CD14-positive monocyte (primary cell): ENCODE measurements at regions not wholly inside any gene's neighbourhood (a gene's known extent, or its start where the extent isn't known, plus 50 kb on each side); places are given as distances from the start of the nearest gene placed in this dataset.

Experiments
- DNase-seq, 3 donors: peaks; one replicate each; pipeline ENCODE4 v3.0.0-alpha.2; 2011 to 2022
- H2AFZ ChIP-seq: 2 replicates; pipeline ENCODE4 v1.6.0; 2012; ENCODE audit warnings: mild to moderate bottlenecking, low read depth, low read length, inconsistent platforms; ENCODE audit not compliant: insufficient read depth, poor library complexity, severe bottlenecking
- H3K27ac ChIP-seq, 2 donors: 1 replicate in 1 of 2; 2 replicates in 1 of 2; pipeline ENCODE4 v1.5.1; 2012 to 2013; ENCODE audit warnings: low read length in 2 of 2, control low read depth in 1 of 2, inconsistent platforms in 1 of 2, low read depth in 1 of 2, mild to moderate bottlenecking in 1 of 2
- H3K27me3 ChIP-seq, 2 donors: one replicate each; pipeline versions ENCODE4 v1.6.0 to v1.6.1; 2011 to 2013; ENCODE audit warnings: low read length in 2 of 2; ENCODE audit not compliant: control insufficient read depth in 2 of 2, insufficient read depth in 2 of 2
- H3K36me3 ChIP-seq, 2 donors: replicated peaks in 1 of 2; 1 replicate in 1 of 2; 2 replicates in 1 of 2; pipeline versions ENCODE4 v1.5.1 to v1.6.1; 2012 to 2013; ENCODE audit warnings: low read length in 2 of 2, control low read depth in 1 of 2, inconsistent platforms in 1 of 2, mild to moderate bottlenecking in 1 of 2; ENCODE audit not compliant: insufficient read depth in 2 of 2, control insufficient read depth in 1 of 2
- H3K4me1 ChIP-seq, 2 donors: 1 replicate in 1 of 2; 2 replicates in 1 of 2; pipeline versions ENCODE4 v1.5.1 to v1.6.1; 2012 to 2013; ENCODE audit warnings: low read length in 2 of 2, control low read depth in 1 of 2, inconsistent platforms in 1 of 2, mild to moderate bottlenecking in 1 of 2, moderate library complexity in 1 of 2; ENCODE audit not compliant: insufficient read depth in 2 of 2, control insufficient read depth in 1 of 2
- H3K4me2 ChIP-seq: replicated peaks from 2 replicates; pipeline ENCODE3; 2012; ENCODE audit warnings: low read length, moderate library complexity, mild to moderate bottlenecking; ENCODE audit not compliant: poor library complexity, severe bottlenecking; ENCODE audit errors: extremely low read depth
- H3K4me3 ChIP-seq, 3 experiments: fragments of 200-600 bp in 1 of 3; sonication (generic) in 1 of 3; replicated peaks in 1 of 3; 1 replicate in 2 of 3; 2 replicates in 1 of 3; pipeline ENCODE4 v1.5.1; 2011 to 2013; ENCODE audit warnings: low read length in 3 of 3, mild to moderate bottlenecking in 3 of 3, control low read depth in 2 of 3, low read depth in 2 of 3, inconsistent platforms in 1 of 3, moderate library complexity in 1 of 3
- H3K79me2 ChIP-seq: 2 replicates; pipeline ENCODE4 v1.6.0; 2012; ENCODE audit warnings: mild to moderate bottlenecking, control low read depth, inconsistent platforms, low read length, moderate library complexity; ENCODE audit not compliant: insufficient read depth
- H3K9ac ChIP-seq: 2 replicates; pipeline ENCODE4 v1.6.0; 2017; ENCODE audit warnings: low read length, mild to moderate bottlenecking; ENCODE audit not compliant: insufficient read depth, poor library complexity, severe bottlenecking
- H3K9me3 ChIP-seq, 2 donors: replicated peaks in 1 of 2; 1 replicate in 1 of 2; 2 replicates in 1 of 2; pipeline versions ENCODE4 v1.5.1 to v1.6.1; 2012 to 2013; ENCODE audit warnings: low read length in 2 of 2, control low read depth in 1 of 2; ENCODE audit not compliant: control insufficient read depth in 1 of 2, insufficient read depth in 1 of 2
- H4K20me1 ChIP-seq: 2 replicates; pipeline ENCODE4 v1.6.0; 2012; ENCODE audit warnings: mild to moderate bottlenecking, low read length, control low read depth, moderate library complexity; ENCODE audit not compliant: insufficient read depth
- H3K27ac Mint-ChIP-seq, 7 donors: one replicate each; pipeline ENCODE4 v1.8.0; 2020; ENCODE audit warnings: mild to moderate bottlenecking in 7 of 7, mixed read lengths in 7 of 7, moderate library complexity in 6 of 7, inconsistent platforms in 2 of 7
- H3K27me3 Mint-ChIP-seq, 3 donors: one replicate each; pipeline ENCODE4 v1.8.0; 2021 to 2022; ENCODE audit warnings: low read depth in 3 of 3, mild to moderate bottlenecking in 3 of 3, mixed read lengths in 3 of 3, moderate library complexity in 3 of 3, inconsistent platforms in 1 of 3
- H3K36me3 Mint-ChIP-seq, 2 donors: one replicate each; pipeline ENCODE4 v1.8.0; 2020; ENCODE audit warnings: mixed read lengths in 2 of 2, inconsistent platforms in 1 of 2, mild to moderate bottlenecking in 1 of 2
- H3K4me1 Mint-ChIP-seq: one replicate; pipeline ENCODE4 v1.8.0; 2020; ENCODE audit warnings: mild to moderate bottlenecking, mixed read lengths
- H3K4me3 Mint-ChIP-seq, 2 donors: one replicate each; pipeline ENCODE4 v1.8.0; 2020; ENCODE audit warnings: mild to moderate bottlenecking in 2 of 2, mixed read lengths in 2 of 2, moderate library complexity in 1 of 2
- H3K9me3 Mint-ChIP-seq, 7 donors: one replicate each; pipeline ENCODE4 v1.8.0; 2020 to 2022; ENCODE audit warnings: mixed read lengths in 7 of 7, mild to moderate bottlenecking in 6 of 7, moderate library complexity in 6 of 7, inconsistent platforms in 2 of 7
- CTCF ChIP-seq: fragments of 200-600 bp; IDR thresholded peaks from one replicate; pipeline ENCODE4 v1.8.0; 2022; ENCODE audit warnings: antibody characterized with exemption, mild to moderate bottlenecking
- WGBS: methylation state at CpG from one replicate; pipeline ENCODE4 v1.1.5; 2013; ENCODE audit warnings: missing lambda C conversion rate; ENCODE audit not compliant: insufficient coverage; 5-methylcytosine and 5-hydroxymethylcytosine counted together
- intact Hi-C, 2 donors: fragments of 100-400 bp; cut with micrococcal nuclease; formaldehyde crosslinking; loops; one replicate each; pipeline versions ENCODE4 v1.15.0 to v1.15.1; 2023

GRCh38 chr3:22581007-22581406 is 622.1 kb upstream of the UBE2E2 start:
- Mint-ChIP-seq H3K9me3 (peaks cover 0 to 5% (median 3%) of the 10 kb centered on the region in 7 donors), H3K27me3 (no peaks in the 10 kb centered on the region), H3K27ac (no peak overlapping the region), H3K36me3 (no peaks in the 10 kb centered on the region), H3K4me1 (no peaks in the 10 kb centered on the region), H3K4me3 (no peak overlapping the region)
- Histone ChIP-seq H3K27me3 (no peaks in the 10 kb centered on the region), H3K4me1 (no peaks in the 10 kb centered on the region), H3K9me3 (no peaks in the 10 kb centered on the region), H3K4me3 (no peak overlapping the region), H3K4me2 (no peak overlapping the region), H4K20me1 (no peaks in the 10 kb centered on the region), H3K79me2 (no peaks in the 10 kb centered on the region), H3K9ac (no peak overlapping the region), H3K27ac (no peak overlapping the region), H3K36me3 (no peaks in the 10 kb centered on the region), H2AFZ (no peak overlapping the region)
- no peak for TF ChIP-seq CTCF
- intact Hi-C loops: no loop called here
- no peak for DNase-seq

- Mint-ChIP-seq H3K9me3 (peaks cover 0 to 5% (median 3%) of the 10 kb centered on the region in 7 donors), H3K36me3 (no peaks in the 10 kb centered on the region), H3K27ac (no peak overlapping the region), H3K27me3 (no peaks in the 10 kb centered on the region), H3K4me3 (no peak overlapping the region), H3K4me1 (no peaks in the 10 kb centered on the region)
- Histone ChIP-seq H3K27ac (no peak overlapping the region), H3K79me2 (no peaks in the 10 kb centered on the region), H3K4me3 (no peak overlapping the region), H4K20me1 (no peaks in the 10 kb centered on the region), H2AFZ (no peak overlapping the region), H3K9ac (no peak overlapping the region), H3K4me1 (no peaks in the 10 kb centered on the region), H3K27me3 (no peaks in the 10 kb centered on the region), H3K9me3 (no peaks in the 10 kb centered on the region), H3K4me2 (no peak overlapping the region), H3K36me3 (no peaks in the 10 kb centered on the region)
- intact Hi-C loops: no loop called here
- WGBS: no CpG with 5 or more reads among the region's 1 CpG
- no peak for DNase-seq
- TF ChIP-seq CTCF: no peak
These were observed 620.9 kb upstream of the UBE2E2 start for GRCh38 chr3:22582266-22582665.
